ENCODE measurements at regions not wholly inside any gene's neighbourhood (a gene's known extent, or its start where the extent isn't known, plus 50 kb on each side); places are given as distances from the start of the nearest gene placed in this dataset.

DNA sequence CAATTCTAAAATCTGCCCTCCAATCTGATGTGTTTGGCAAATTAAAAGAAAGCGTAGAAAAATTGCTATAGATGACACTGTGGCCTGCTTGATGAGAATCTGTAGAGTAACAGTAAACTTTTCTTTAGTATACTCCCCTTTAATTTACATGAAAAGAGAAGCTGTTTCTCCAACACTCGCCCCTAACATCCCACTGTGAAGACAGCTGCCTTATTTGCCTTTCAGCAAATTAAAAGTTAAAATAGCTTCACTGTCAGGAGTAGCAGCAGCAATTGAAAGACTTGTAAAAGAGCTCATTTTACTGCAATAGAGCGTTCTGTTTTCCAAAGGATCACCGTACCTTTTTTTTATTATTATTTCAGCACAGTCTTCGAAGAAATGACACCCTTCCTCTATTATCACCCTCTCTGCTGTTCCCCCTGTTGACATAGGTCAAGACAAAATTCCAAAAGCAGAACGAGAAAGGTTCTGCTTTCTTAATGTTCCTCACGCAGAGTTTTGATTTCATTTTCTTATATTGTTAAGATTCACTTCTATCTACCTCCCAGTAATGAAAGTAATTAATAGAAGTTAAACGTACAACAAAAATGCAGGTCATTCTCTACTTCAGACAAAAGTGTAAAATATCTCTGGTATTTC, 153.5 kb upstream of the USP15 start:
- peaks cover 13% of the 10 kb centered on the region for H3K4me1 ChIP-seq (ENCODE audit: low read depth)
- no peaks in the 10 kb centered on the region for H3K9me3 ChIP-seq (ENCODE audit: low read depth)
- H3K27ac ChIP-seq: no peak overlapping the region
- no peaks in the 10 kb centered on the region for H3K36me3 ChIP-seq
- no peak for TF ChIP-seq CTCF (IDR thresholded peaks at IDR 0.05; ENCODE audit: low read depth, low read length)
- H3K4me3 ChIP-seq: no peak overlapping the region
- no peaks in the 10 kb centered on the region for H3K27me3 ChIP-seq
- no peak for DNase-seq (ENCODE audit: low read depth in 1 of 2, low spot score in 1 of 2)

DNA sequence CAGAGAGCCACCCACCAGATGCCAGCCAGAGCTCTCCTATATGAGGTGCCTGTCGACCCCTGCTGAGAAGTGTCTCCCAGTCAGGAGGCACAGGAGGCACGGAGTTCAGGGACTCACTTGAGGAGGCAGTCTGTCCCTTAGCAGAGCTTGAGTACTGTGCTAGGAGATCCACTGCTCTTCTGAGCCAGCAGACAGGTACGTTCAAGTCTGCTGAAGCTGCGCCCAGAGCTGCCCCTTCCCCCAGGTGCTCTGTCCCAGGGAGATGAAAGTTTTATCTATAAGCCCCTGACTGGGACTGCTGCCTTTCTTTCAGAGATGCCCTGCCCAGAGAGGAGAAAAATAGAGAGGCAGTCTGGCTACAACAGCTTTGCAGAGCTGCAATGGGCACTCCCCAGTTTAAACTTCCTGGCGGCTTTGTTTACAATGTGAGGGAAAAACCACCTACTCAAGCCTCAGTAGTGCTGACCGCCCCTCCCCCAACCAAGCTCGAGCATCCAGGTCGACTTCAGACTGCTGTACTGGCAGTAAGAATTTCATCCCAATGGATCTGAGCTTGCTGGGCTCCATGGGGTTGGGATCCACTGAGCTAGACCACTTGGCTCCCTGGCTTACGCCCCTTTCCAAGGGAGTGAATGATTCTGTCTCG, 146.7 kb upstream of the USP15 start:
- no peak for TF ChIP-seq CTCF (IDR thresholded peaks at IDR 0.05; ENCODE audit: low read depth, low read length)
- no peaks in the 10 kb centered on the region for H3K27me3 ChIP-seq
- H3K9me3 ChIP-seq (ENCODE audit: low read depth): no peaks in the 10 kb centered on the region
- H3K4me1 ChIP-seq (ENCODE audit: low read depth): no peaks in the 10 kb centered on the region
- DNase-seq (ENCODE audit: low read depth in 1 of 2, low spot score in 1 of 2): no peak
- no peaks in the 10 kb centered on the region for H3K36me3 ChIP-seq
- no peak overlapping the region for H3K4me3 ChIP-seq
- no peak overlapping the region for H3K27ac ChIP-seq

DNA sequence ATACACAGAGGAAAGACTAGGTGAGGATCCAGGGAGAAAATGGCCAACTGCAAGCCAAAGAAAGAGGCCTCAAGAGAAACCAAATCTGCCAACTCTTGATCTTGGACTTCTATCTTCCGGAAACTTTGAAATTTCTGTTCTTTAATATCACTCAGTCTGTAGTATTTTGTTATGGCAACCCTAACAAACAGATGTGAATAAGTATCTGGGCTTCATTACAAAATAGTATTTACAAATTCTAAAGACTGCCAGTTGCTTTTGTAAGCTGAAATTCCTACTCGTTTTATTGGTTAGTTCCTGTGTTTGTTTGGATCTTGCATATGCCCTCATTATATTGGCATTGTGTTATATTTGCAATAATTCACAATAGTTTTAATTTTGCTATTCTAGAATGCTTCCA, 143.2 kb upstream of the USP15 start:
- TF ChIP-seq CTCF (IDR thresholded peaks at IDR 0.05; ENCODE audit: low read depth, low read length): no peak
- H3K36me3 ChIP-seq: no peaks in the 10 kb centered on the region
- no peak overlapping the region for H3K4me3 ChIP-seq
- H3K27me3 ChIP-seq: no peaks in the 10 kb centered on the region
- no peaks in the 10 kb centered on the region for H3K4me1 ChIP-seq (ENCODE audit: low read depth)
- no peak for DNase-seq (ENCODE audit: low read depth in 1 of 2, low spot score in 1 of 2)
- no peaks in the 10 kb centered on the region for H3K9me3 ChIP-seq (ENCODE audit: low read depth)
- no peak overlapping the region for H3K27ac ChIP-seq

DNA sequence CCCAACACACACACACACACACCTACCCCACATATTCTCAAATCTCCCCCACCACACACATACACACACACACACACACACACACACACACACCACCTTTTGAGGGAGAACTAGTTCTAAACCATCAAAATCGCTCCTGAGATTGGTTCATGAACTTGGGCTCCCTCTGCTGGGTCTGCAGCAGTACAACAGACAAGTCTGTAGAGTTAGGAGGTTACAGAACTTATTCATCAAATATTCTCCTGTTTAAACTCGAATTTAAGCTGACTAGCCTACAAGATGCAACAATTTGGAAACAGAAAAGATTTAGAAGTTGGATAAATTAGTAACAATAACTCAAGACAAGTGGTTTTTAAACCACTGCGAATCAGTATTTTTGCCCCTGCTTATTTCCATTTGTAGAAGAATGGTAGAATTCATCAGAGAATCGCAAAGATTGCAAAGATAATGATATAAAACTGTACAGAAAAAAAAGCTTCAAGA, 136.4 kb upstream of the USP15 start:
- DNase-seq (ENCODE audit: low read depth in 1 of 2, low spot score in 1 of 2): peak; percentile 59 to 70
- Histone ChIP-seq H3K9me3 (ENCODE audit: low read depth) (no peaks in the 10 kb centered on the region), H3K36me3 (no peaks in the 10 kb centered on the region), H3K27ac (no peak overlapping the region), H3K27me3 (no peaks in the 10 kb centered on the region), H3K4me1 (ENCODE audit: low read depth) (no peaks in the 10 kb centered on the region), H3K4me3 (no peak overlapping the region)
- TF ChIP-seq CTCF (IDR thresholded peaks at IDR 0.05; ENCODE audit: low read depth, low read length): peak; percentile 91

DNA sequence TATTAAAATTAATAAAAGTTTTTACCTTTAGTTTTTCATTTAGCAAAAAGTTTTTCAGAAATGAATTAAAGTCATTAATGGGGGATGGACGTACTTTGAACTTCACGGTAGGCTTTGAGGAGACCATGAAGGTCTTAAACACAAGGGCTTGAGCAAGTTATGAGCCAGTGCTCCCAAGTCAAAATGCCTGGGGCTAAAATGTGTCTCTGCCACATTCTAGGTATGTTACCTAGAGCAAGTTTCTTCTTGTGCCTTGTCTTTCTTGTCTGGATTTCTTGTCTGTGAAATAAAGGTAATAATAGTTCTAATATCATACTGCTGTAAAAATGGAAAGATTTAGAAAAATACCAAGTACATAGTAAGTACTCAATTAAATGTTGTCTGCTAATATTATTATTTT, 132.7 kb upstream of the USP15 start:
- Histone ChIP-seq H3K27me3 (no peaks in the 10 kb centered on the region), H3K4me1 (ENCODE audit: low read depth) (no peaks in the 10 kb centered on the region), H3K9me3 (ENCODE audit: low read depth) (no peaks in the 10 kb centered on the region), H3K27ac (no peak overlapping the region), H3K36me3 (no peaks in the 10 kb centered on the region), H3K4me3 (no peak overlapping the region)
- no peak for DNase-seq (ENCODE audit: low read depth in 1 of 2, low spot score in 1 of 2)
- no peak for TF ChIP-seq CTCF (IDR thresholded peaks at IDR 0.05; ENCODE audit: low read depth, low read length)
